Rectal smooth muscle tissue (tissue), 1 donor: ENCODE measurements at regions not wholly inside any gene's neighbourhood (a gene's known extent, or its start where the extent isn't known, plus 50 kb on each side); places are given as distances from the start of the nearest gene placed in this dataset.
"Not testable (repeated sequence)": the region's sequence is repeated elsewhere in the genome, so short reads cannot be mapped to it uniquely, and the experiment has no call there.

ENCODE experiments used
- H3K27ac ChIP-seq: one replicate; pipeline ENCODE4 v1.7.0; 2013; ENCODE audit warnings: low read depth, low read length, inconsistent platforms
- H3K27me3 ChIP-seq: one replicate; pipeline ENCODE4 v1.7.0; 2013; ENCODE audit warnings: low read length; ENCODE audit not compliant: control insufficient read depth, insufficient read depth
- H3K36me3 ChIP-seq: one replicate; pipeline ENCODE4 v1.7.0; 2013; ENCODE audit warnings: low read length; ENCODE audit not compliant: control insufficient read depth, insufficient read depth
- H3K4me1 ChIP-seq: one replicate; pipeline ENCODE4 v1.7.0; 2013; ENCODE audit warnings: low read length; ENCODE audit not compliant: control insufficient read depth, insufficient read depth
- H3K4me3 ChIP-seq: one replicate; pipeline ENCODE4 v1.7.0; 2013; ENCODE audit warnings: low read length
- H3K9ac ChIP-seq: one replicate; pipeline ENCODE4 v1.7.0; 2013; ENCODE audit warnings: low read length

DNA sequence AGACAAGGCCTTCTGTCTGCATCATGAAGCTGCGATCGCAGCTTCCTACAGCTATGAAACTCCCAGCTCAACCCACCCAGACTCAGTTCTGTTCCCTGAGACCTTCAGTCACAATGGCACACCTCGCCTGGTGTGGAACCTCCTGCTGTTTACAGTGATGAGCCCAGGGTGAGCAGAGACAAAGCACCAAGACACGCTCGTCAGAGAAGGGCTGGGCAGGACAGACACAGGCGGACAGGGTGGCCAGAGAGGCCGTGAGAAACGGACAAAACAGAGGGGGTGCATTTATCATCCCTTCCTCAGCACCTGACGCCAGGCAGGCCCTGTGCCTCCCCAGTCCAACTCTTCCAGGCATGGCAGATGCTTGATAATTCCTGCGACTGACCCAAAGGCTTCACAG is 178.2 kb downstream of the LMLN start:
- H3K27me3 ChIP-seq, H3K4me3 ChIP-seq, H3K9ac ChIP-seq, H3K4me1 ChIP-seq, H3K36me3 ChIP-seq, H3K27ac ChIP-seq: not testable (repeated sequence)

DNA sequence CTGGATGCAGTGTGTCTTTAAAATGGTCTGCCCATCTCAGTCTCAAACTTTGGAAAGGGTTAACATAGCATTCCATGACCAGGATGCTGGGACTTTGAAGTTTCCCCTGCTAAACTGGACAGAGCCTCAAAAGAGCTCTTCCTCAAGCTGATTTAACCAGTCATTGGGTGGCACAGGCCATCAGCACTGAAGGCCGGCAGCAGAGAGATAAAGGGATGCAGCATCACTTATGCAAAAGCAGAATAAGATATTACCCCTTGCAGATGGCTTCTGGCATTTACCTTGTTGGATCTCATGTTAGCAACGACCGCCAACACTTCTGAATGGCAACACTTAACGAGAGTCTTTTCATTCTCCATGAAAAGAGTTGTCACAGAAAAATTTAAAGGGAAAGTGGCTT is 179.0 kb downstream of the LMLN start:
- H3K27ac ChIP-seq, H3K9ac ChIP-seq, H3K36me3 ChIP-seq, H3K4me3 ChIP-seq, H3K4me1 ChIP-seq, H3K27me3 ChIP-seq: not testable (repeated sequence)

DNA sequence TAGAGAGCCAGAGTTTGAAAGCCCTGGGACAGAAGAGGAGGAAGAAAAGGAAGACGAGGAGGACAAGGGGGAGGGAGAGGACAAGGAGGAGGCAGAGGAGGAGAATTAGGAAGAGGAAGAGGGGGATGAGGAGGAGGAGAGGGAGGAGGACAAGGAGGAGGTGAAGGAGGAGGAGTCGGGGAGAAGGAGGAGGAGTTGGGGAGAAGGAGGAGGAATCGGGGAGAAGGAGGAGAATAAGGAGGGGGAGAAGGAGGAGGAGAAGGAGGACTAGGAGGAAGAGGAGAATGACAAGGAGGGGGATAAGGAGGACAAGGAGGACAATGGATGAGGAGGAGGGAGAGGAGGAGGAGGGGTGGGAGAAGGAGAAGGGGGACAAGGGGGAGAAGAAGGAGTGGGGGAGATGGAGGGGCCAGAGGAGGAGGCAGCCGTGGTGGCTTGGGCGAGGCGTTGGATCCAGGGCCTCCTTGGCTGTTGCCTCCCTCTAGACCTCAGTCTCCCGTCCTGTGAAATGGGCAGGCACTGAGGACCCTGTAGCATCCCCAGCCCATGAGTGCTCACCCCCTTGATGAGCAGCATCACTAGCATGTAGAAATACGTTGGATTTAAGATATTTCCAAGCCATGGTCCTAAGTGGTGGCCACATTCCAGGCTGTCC is 179.6 kb downstream of the LMLN start:
- not testable (repeated sequence) for H3K36me3 ChIP-seq, H3K9ac ChIP-seq, H3K27ac ChIP-seq, H3K27me3 ChIP-seq, H3K4me3 ChIP-seq, H3K4me1 ChIP-seq

DNA sequence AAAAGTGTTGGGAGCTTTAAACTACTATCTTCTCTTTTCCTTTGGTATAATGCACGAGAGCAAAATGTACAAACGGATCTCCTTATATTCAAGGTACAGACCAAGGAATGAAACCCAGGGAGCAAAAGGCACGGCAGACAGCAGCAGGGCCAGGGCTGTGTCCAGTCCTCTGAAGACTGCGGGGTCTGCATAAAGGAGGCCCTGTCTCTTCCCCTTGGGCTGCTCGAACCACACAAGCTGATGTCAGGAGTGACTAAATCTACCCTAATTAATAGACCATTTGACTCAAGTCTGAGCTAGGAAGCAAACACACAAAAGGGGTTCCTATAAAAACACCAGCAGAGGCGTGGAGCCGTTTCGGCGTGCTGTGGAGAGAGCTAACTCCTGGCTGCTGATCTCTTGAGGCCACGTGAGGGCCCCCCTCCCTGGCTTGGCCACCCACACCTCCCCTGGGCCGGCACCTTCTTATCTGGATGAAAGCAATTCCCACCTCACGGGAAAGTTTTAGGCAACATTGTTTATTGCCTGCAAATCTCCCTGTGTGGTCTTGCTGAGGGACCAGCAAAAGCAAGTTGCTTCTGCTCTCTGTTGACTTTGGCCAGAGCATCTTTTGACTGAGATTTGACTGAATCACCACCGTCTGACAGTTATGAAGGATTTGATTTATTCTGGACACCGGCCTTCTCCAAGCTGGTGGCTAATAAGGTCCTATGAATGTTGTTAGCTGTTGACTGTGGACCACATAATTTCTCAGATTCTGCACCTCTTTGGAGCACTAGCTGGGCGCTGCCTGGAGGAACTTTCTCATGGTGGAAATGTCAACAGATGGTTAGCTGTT is 183.5 kb downstream of the LMLN start:
- H3K9ac ChIP-seq, H3K36me3 ChIP-seq, H3K27me3 ChIP-seq, H3K4me1 ChIP-seq, H3K27ac ChIP-seq, H3K4me3 ChIP-seq: not testable (repeated sequence)

DNA sequence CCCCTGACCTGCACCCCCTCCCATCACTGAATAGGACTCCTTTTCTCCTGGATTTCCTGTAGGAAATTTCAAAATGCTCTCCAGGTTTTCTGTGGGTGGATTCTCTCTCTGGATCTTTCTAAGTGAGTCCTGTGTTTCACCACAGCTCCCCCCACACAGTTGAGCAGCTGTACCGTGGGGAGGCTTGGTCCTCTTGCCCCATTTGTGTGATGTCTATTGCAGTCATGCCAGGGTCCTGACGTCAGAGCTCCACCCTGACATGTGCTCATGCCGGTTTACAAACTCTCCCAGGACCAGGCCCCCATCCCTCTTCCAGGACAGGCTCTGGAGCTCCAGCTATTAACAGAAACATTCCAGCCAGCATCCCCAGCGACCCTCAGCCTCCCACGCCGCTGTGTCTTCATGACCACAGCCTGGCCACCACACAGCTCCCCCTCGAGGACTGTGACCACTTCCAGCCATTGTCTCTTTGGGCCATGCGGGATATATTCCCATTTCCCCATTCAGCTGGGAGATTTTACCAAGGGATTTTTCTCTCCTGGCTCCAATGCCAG is 185.3 kb downstream of the LMLN start:
- not testable (repeated sequence) for H3K36me3 ChIP-seq, H3K4me3 ChIP-seq, H3K27me3 ChIP-seq

DNA sequence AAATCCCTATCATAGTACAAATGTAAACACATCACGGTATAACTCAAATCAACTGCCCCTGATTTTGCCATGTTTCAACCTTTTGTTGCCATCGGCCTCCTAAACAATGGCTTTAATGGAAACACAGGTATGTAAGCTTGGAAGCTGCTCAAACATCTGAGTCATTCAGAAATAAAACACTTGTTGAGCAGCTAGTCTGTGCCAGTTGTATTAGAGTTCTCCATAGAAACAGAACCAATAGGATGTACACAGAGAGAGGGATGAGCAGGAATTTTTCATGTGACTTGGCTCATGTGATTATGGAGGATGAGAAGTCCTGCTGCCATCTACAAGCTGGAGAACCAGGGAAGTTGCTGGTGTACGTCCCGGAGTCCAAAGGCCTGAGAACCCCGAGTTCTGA is 186.1 kb downstream of the LMLN start:
- not testable (repeated sequence) for H3K4me1 ChIP-seq, H3K27ac ChIP-seq, H3K9ac ChIP-seq, H3K27me3 ChIP-seq, H3K36me3 ChIP-seq, H3K4me3 ChIP-seq

More for the DNA sequence above, 185.3 kb downstream of the LMLN start:
- H3K4me1 ChIP-seq, H3K27ac ChIP-seq, H3K9ac ChIP-seq: not testable (repeated sequence)

DNA sequence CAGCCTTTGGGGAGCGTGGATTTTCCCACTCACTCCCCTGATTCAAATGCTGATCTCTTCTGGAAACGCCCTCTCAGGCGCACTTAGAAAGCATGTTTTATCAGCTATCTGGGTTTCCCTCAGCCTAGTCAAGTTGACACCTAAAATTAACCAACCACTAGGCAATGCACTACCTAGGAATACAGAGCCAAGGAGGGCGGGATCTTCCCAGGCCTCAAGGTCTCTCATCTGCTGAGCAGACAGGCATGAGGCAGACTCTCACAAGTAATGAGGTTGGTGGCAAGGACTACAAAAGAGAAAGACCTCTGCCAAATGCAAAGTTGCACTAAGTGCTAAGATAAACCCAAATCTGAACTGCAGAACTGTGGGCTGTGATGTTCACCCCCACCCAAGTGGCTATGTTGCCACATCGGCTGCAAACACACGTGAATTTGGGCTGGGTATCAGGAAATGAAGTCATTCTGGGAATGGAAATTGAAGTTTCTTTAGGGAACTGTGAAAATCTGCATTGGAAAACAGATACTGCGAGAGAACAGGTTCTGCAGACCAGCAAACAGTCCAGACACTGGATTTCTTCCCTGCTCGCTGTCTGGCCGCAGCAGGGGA is 186.6 kb downstream of the LMLN start:
- not testable (repeated sequence) for H3K27me3 ChIP-seq, H3K9ac ChIP-seq, H3K4me3 ChIP-seq, H3K36me3 ChIP-seq, H3K27ac ChIP-seq, H3K4me1 ChIP-seq

DNA sequence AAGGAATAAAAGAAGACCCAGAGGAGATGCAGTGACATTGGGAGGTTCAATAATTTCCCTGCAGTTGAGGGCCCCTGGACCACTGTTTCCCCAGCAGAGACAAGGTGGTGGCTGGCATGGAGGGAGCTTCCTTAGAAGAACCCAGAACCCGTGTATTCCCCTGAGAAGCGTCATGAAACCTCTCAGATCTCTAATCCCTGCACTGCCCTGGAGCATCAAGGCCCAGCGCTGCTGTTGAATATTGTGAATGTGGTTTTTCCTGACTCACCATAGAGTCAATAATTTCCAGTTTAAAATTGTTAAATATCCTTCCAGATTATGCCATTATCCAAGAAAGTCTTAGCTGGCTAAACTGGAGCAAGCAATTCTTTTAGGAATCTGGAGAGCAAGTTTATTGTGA is 187.2 kb downstream of the LMLN start:
- not testable (repeated sequence) for H3K4me3 ChIP-seq, H3K27ac ChIP-seq, H3K4me1 ChIP-seq, H3K36me3 ChIP-seq, H3K9ac ChIP-seq, H3K27me3 ChIP-seq

DNA sequence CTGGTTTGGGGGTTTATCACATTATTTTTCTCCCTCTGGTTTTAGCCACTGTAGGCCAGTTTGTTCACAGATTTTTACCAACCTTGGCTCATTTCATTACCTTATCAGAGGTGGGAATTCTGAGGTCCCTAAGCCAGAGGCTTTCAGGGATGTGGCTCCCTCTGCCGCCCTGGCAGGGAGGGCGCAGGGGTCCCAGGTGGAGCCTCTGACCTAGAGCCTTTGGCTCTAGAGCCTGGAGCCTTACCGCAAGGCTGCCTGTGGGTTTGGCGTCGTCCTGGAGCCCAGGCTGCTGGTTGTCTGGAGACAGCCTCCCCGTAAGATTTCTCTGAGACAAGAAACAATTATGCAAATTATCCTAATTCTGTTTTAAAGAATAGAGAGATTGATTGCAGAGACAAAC is 188.0 kb downstream of the LMLN start:
- H3K4me1 ChIP-seq, H3K9ac ChIP-seq, H3K36me3 ChIP-seq, H3K27me3 ChIP-seq, H3K27ac ChIP-seq, H3K4me3 ChIP-seq: not testable (repeated sequence)

DNA sequence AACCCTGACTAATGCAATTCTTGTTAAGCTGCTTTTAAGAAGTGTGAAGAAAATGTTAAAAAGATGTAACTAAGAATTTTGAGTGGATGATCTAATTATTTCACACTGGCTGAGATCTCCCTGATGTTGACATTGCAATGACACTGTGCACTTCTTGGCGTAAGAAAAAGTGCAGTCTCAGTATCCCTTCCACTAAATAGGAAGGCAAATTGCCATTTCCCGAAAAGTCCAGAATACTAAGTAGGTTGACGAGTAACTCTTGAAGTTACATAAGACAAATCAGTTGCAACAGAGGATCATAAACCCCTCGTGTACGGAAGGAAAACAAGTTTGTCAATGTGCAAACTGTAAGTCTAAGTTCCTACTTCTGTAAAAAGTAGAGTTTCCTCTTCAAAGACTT is 189.9 kb downstream of the LMLN start:
- H3K9ac ChIP-seq, H3K27ac ChIP-seq, H3K4me3 ChIP-seq, H3K27me3 ChIP-seq, H3K4me1 ChIP-seq, H3K36me3 ChIP-seq: not testable (repeated sequence)

DNA sequence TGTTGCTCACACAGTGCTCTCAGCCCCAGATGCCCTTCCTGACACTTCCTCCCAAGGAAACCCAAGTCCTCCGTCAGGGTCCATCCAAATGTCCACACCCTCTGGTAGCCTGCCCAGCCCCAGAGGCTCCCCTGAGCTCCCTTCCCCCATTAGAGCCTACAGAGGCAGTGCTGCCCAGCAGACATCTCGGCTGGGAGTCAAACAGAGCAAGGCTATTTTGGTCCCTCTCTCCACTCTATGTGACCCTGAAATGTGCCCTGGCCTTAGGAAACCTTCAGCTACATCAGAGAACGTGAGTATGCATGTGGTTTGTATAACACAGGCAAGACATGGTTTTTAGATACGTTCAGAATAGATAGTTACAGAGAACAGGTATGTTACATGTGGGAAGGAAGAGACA is 191.8 kb downstream of the LMLN start:
- not testable (repeated sequence) for H3K36me3 ChIP-seq, H3K27ac ChIP-seq, H3K27me3 ChIP-seq, H3K4me3 ChIP-seq, H3K9ac ChIP-seq, H3K4me1 ChIP-seq

DNA sequence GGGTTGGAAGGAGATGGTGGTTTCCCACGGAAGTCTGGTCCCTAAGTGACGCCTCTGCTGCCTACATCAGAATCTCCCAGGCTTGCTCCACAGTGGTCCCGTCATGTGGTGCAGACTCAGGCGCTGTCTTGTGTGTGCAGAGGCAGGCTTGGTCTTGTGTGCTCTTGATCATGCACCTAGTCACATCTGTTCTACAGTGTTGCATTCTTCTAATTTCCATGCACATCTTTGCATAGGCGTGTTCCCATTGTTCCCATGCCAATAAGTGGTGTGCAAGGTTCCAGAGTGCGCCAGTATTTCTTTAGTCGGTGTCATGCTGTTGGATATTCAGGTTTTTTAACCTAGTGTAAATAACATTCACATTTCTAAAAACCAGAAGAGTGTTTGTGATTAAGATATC is 195.8 kb downstream of the LMLN start:
- H3K9ac ChIP-seq, H3K27me3 ChIP-seq: not testable (repeated sequence)

More for the DNA sequence above, 195.8 kb downstream of the LMLN start:
- H3K27ac ChIP-seq, H3K4me3 ChIP-seq, H3K4me1 ChIP-seq, H3K36me3 ChIP-seq: not testable (repeated sequence)
